ENCODE measurements at regions not wholly inside any gene's neighbourhood (a gene's known extent, or its start where the extent isn't known, plus 50 kb on each side); places are given as distances from the start of the nearest gene placed in this dataset.

- no peak for TF ChIP-seq EZH2 (IDR thresholded peaks at IDR 0.05)
- TF ChIP-seq POLR2AphosphoS5 (IDR thresholded peaks at IDR 0.05; ENCODE audit: borderline replicate concordance, low read depth, low read length): no peak
Measured at GRCh38 chr12:97936165-97936564, 473.6 kb downstream of the RMST start.

All from SK-N-MC (cell line).